ENCODE measurements at regions not wholly inside any gene's neighbourhood (a gene's known extent, or its start where the extent isn't known, plus 50 kb on each side); places are given as distances from the start of the nearest gene placed in this dataset.
"Not testable (repeated sequence)": the region's sequence is repeated elsewhere in the genome, so short reads cannot be mapped to it uniquely, and the experiment has no call there.

GRCh38 chr2:209070262-209070661, 353.6 kb upstream of the MAP2 start:
- DNase-seq (ENCODE audit: low spot score) = no peak

- DNase-seq (ENCODE audit: low spot score) = no peak
Observed at GRCh38 chr2:209073151-209073550, 350.7 kb upstream of the MAP2 start.

- DNase-seq (ENCODE audit: low spot score) = peak; percentile 68
Observed at GRCh38 chr2:209074711-209075110, 349.1 kb upstream of the MAP2 start.

GRCh38 chr2:209076151-209076550, 347.7 kb upstream of the MAP2 start:
- DNase-seq (ENCODE audit: low spot score) = no peak

GRCh38 chr2:209086761-209087160, 337.1 kb upstream of the MAP2 start:
- DNase-seq (ENCODE audit: low spot score) = no peak

- no peak for DNase-seq (ENCODE audit: low spot score)
Observed at GRCh38 chr2:209091056-209091455, 332.8 kb upstream of the MAP2 start.

- no peak for DNase-seq (ENCODE audit: low spot score)
Observed at GRCh38 chr2:209094221-209094620, 329.6 kb upstream of the MAP2 start.

GRCh38 chr2:209095432-209095831, 328.4 kb upstream of the MAP2 start:
- DNase-seq (ENCODE audit: low spot score) = no peak

GRCh38 chr2:209097168-209097567, 326.7 kb upstream of the MAP2 start:
- no peak for DNase-seq (ENCODE audit: low spot score)

- DNase-seq (ENCODE audit: low spot score) = no peak
Observed at GRCh38 chr2:209102319-209102718, 321.5 kb upstream of the MAP2 start.

GRCh38 chr2:209113026-209113425, 310.8 kb upstream of the MAP2 start:
- no peak for DNase-seq (ENCODE audit: low spot score)

GRCh38 chr2:209114588-209115240, 309.1 kb upstream of the MAP2 start:
- no peak for DNase-seq (ENCODE audit: low spot score)

GRCh38 chr2:209121691-209122090, 302.2 kb upstream of the MAP2 start:
- DNase-seq (ENCODE audit: low spot score) = peak; percentile 71

GRCh38 chr2:209125291-209125690, 298.6 kb upstream of the MAP2 start:
- DNase-seq (ENCODE audit: low spot score) = no peak

- no peak for DNase-seq (ENCODE audit: low spot score)
Observed at GRCh38 chr2:209138079-209138478, 285.8 kb upstream of the MAP2 start.

- DNase-seq (ENCODE audit: low spot score) = no peak
Observed at GRCh38 chr2:209141142-209141541, 282.7 kb upstream of the MAP2 start.

GRCh38 chr2:209141818-209142217, 282.0 kb upstream of the MAP2 start:
- DNase-seq (ENCODE audit: low spot score) = no peak

- not testable (repeated sequence) for DNase-seq (ENCODE audit: low spot score)
Observed at GRCh38 chr2:209145220-209145691, 278.6 kb upstream of the MAP2 start.

GRCh38 chr2:209145941-209146681, 277.7 kb upstream of the MAP2 start:
- peak; percentile 82 for DNase-seq (ENCODE audit: low spot score)

GRCh38 chr2:209146682-209147320, 277.0 kb upstream of the MAP2 start:
- DNase-seq (ENCODE audit: low spot score) = no peak

- no peak for DNase-seq (ENCODE audit: low spot score)
Observed at GRCh38 chr2:209147981-209148380, 275.9 kb upstream of the MAP2 start.

GRCh38 chr2:209160800-209161588, 262.9 kb upstream of the MAP2 start:
- no peak for DNase-seq (ENCODE audit: low spot score)
